ENCODE measurements at regions not wholly inside any gene's neighbourhood (a gene's known extent, or its start where the extent isn't known, plus 50 kb on each side); places are given as distances from the start of the nearest gene placed in this dataset.

- no peak for DNase-seq
- intact Hi-C loops (cut with DNase I) = no loop called here
Measured at GRCh38 chr4:27316176-27316575, 455.5 kb downstream of the STIM2 start.

GRCh38 chr4:27318740-27319139, 458.1 kb downstream of the STIM2 start:
- intact Hi-C loops (cut with DNase I) = no loop called here
- peak in 30 of 42 donors; percentile 2 to 65 (median 27) for DNase-seq

GRCh38 chr4:27326991-27327390, 466.4 kb downstream of the STIM2 start:
- intact Hi-C loops (cut with DNase I) = no loop called here
- no peak for DNase-seq

GRCh38 chr4:27327421-27328181, 467.0 kb downstream of the STIM2 start:
- DNase-seq = peak in 28 of 42 donors; percentile 1 to 63 (median 22)
- intact Hi-C loops (cut with DNase I) = no loop called here

GRCh38 chr4:27338530-27338929, 477.9 kb downstream of the STIM2 start:
- intact Hi-C loops (cut with DNase I) = no loop called here
- DNase-seq = no peak

- no peak for DNase-seq
- intact Hi-C loops (cut with DNase I) = no loop called here
Measured at GRCh38 chr4:27343411-27343810, 482.8 kb downstream of the STIM2 start.

- intact Hi-C loops (cut with DNase I) = no loop called here
- no peak for DNase-seq
Measured at GRCh38 chr4:27350161-27350560, 489.5 kb downstream of the STIM2 start.

- no peak for DNase-seq
Measured at GRCh38 chr4:27357283-27357682, 496.6 kb downstream of the STIM2 start.

GRCh38 chr4:27358269-27358668, 497.6 kb downstream of the STIM2 start:
- intact Hi-C loops (cut with DNase I) = no loop called here
- DNase-seq = no peak

More at GRCh38 chr4:27357283-27357682, 496.6 kb downstream of the STIM2 start:
- intact Hi-C loops (cut with DNase I) = no loop called here

- intact Hi-C loops (cut with DNase I) = no loop called here
- DNase-seq = no peak
Measured at GRCh38 chr4:27360131-27360530, 499.5 kb downstream of the STIM2 start.

GRCh38 chr4:27360790-27361267, 500.2 kb downstream of the STIM2 start:
- peak in 1 of 42 donors; percentile 37 for DNase-seq
- intact Hi-C loops (cut with DNase I) = no loop called here

- intact Hi-C loops (cut with DNase I) = no loop called here
- no peak for DNase-seq
Measured at GRCh38 chr4:27364509-27364908, 503.9 kb downstream of the STIM2 start.

- no peak for DNase-seq
Measured at GRCh38 chr4:27366104-27366823, 505.6 kb downstream of the STIM2 start.

GRCh38 chr4:27368781-27369180, 508.1 kb downstream of the STIM2 start:
- intact Hi-C loops (cut with DNase I) = no loop called here
- no peak for DNase-seq

More at GRCh38 chr4:27366104-27366823, 505.6 kb downstream of the STIM2 start:
- intact Hi-C loops (cut with DNase I) = no loop called here

GRCh38 chr4:27381815-27382214, 521.2 kb downstream of the STIM2 start:
- DNase-seq = no peak
- intact Hi-C loops (cut with DNase I) = no loop called here

- intact Hi-C loops (cut with DNase I) = no loop called here
- DNase-seq = peak in 15 of 42 donors; percentile 1 to 41 (median 6)
Measured at GRCh38 chr4:27387711-27388110, 527.1 kb downstream of the STIM2 start.

- DNase-seq = no peak
- intact Hi-C loops (cut with DNase I) = no loop called here
Measured at GRCh38 chr4:27397886-27398285, 537.2 kb downstream of the STIM2 start.

- no peak for DNase-seq
- intact Hi-C loops (cut with DNase I) = no loop called here
Measured at GRCh38 chr4:27398631-27399310, 538.1 kb downstream of the STIM2 start.

GRCh38 chr4:27407616-27408015, 547.0 kb downstream of the STIM2 start:
- intact Hi-C loops (cut with DNase I) = no loop called here
- no peak for DNase-seq

GRCh38 chr4:27412613-27413012, 552.0 kb downstream of the STIM2 start:
- no peak for DNase-seq
- intact Hi-C loops (cut with DNase I) = no loop called here

Measured in head of caudate nucleus (tissue), 42 donors.